GM12892 (cell line): ENCODE measurements at regions not wholly inside any gene's neighbourhood (a gene's known extent, or its start where the extent isn't known, plus 50 kb on each side); places are given as distances from the start of the nearest gene placed in this dataset.

Source experiments
- POLR2A ChIP-seq: IDR thresholded peaks from 2 replicates; pipeline ENCODE4 v1.6.1; 2011; ENCODE audit warnings: low read depth, low read length, control low read depth
- POLR2AphosphoS5 ChIP-seq: IDR thresholded peaks from 2 replicates; pipeline ENCODE4 v1.6.1; 2011; ENCODE audit warnings: low read depth, low read length, control low read depth
- TAF1 ChIP-seq: IDR thresholded peaks from 2 replicates; pipeline ENCODE4 v1.6.1; 2011; ENCODE audit warnings: low read depth, mild to moderate bottlenecking, control low read depth, low read length, borderline replicate concordance

- TF ChIP-seq TAF1: no peak
- TF ChIP-seq POLR2AphosphoS5: no peak
- no peak for TF ChIP-seq POLR2A
Observed at GRCh38 chr5:91464886-91465646, 81.9 kb upstream of the ARRDC3 start.
